GM12878 (cell line): ENCODE measurements at regions not wholly inside any gene's neighbourhood (a gene's known extent, or its start where the extent isn't known, plus 50 kb on each side); places are given as distances from the start of the nearest gene placed in this dataset.

Source experiments
- ATAC-seq: fragments of 200-7000 bp; cut with Tn5 transposase; 3 replicates; pipeline ENCODE4 v1.9.1; 2020; ENCODE audit warnings: mild to moderate bottlenecking, moderate library complexity
- BruUV-seq: library from RNA; stranded (reverse); fragments of 400-500 nt; replicated peaks from 2 replicates; lab custom pipeline; 2021; lab: Mats Ljungman, UMichigan
- CTCF ChIA-PET: fragments of 300-600 bp; sonication (Branson Sonifier 250); formaldehyde crosslinking; extraction: SDS; loops from one replicate; lab custom pipeline; 2021; ENCODE audit warnings: inconsistent platforms; lab: Yijun Ruan, JAX
- POLR2A ChIA-PET: fragments of 350-600 bp; formaldehyde crosslinking; extraction: SDS; loops from one replicate; lab custom pipeline; 2021; ENCODE audit warnings: inconsistent platforms; lab: Charles Lee
- RAD21 ChIA-PET: fragments of 300-600 bp; sonication (Branson Sonifier 250); formaldehyde crosslinking; loops from one replicate; lab custom pipeline; 2023; ENCODE audit warnings: antibody characterized with exemption; ENCODE audit not compliant: unreplicated experiment; lab: Charles Lee
- SMC1A ChIA-PET: fragments of 300-600 bp; sonication (Branson Sonifier 250); formaldehyde crosslinking; loops from one replicate; lab custom pipeline; 2023; ENCODE audit not compliant: unreplicated experiment, uncharacterized antibody; lab: Charles Lee
- DNase-seq: peaks from one replicate; pipeline ENCODE4 v3.0.0-alpha.2; 2011; ENCODE audit warnings: low read depth, low spot score
- FAIRE-seq: peaks from 3 replicates; lab custom pipeline; 2011; peaks lifted over from hg19 to GRCh38; lab: Jason Lieb, UNC
- H2AFZ ChIP-seq: 2 replicates; pipeline ENCODE4 v1.6.0; 2011; ENCODE audit warnings: low read depth, low read length, control low read depth; ENCODE audit not compliant: control insufficient read depth
- H3K27ac ChIP-seq: 2 replicates; pipeline ENCODE4 v1.5.1; 2011; ENCODE audit warnings: control low read depth; ENCODE audit not compliant: control insufficient read depth, insufficient read depth
- H3K27me3 ChIP-seq, 2 experiments: replicated peaks in 1 of 2; 2 replicates each; pipeline versions ENCODE4 v1.6.0 to v1.6.1; 2011; ENCODE audit warnings: low read length in 1 of 2; ENCODE audit not compliant: control insufficient read depth in 2 of 2, insufficient read depth in 2 of 2
- H3K36me3 ChIP-seq, 2 experiments: 2 replicates each; pipeline ENCODE4 v1.5.1; 2011; ENCODE audit warnings: low read length in 1 of 2; ENCODE audit not compliant: control insufficient read depth in 2 of 2, insufficient read depth in 2 of 2
- H3K4me1 ChIP-seq: 2 replicates; pipeline ENCODE4 v1.6.1; 2011; ENCODE audit warnings: mild to moderate bottlenecking, low read length, moderate library complexity, mixed read lengths; ENCODE audit not compliant: control insufficient read depth, insufficient read depth
- H3K4me2 ChIP-seq: 2 replicates; pipeline ENCODE4 v1.6.0; 2011; ENCODE audit warnings: control low read depth; ENCODE audit not compliant: control insufficient read depth, insufficient read depth
- H3K4me3 ChIP-seq: fragments of 200-600 bp; sonication (generic); 2 replicates; pipeline ENCODE4 v1.5.1; 2016
- H3K79me2 ChIP-seq: 2 replicates; pipeline ENCODE4 v1.6.0; 2011; ENCODE audit warnings: low read length; ENCODE audit not compliant: control insufficient read depth, insufficient read depth
- H3K9ac ChIP-seq: 2 replicates; pipeline ENCODE4 v1.8.0; 2011; ENCODE audit warnings: low read length, control low read depth, mixed read lengths; ENCODE audit not compliant: control insufficient read depth, insufficient read depth
- H3K9me3 ChIP-seq: replicated peaks from 3 replicates; pipeline ENCODE4 v1.5.1; 2011; ENCODE audit warnings: mild to moderate bottlenecking, low read length; ENCODE audit not compliant: control insufficient read depth, insufficient read depth
- H4K20me1 ChIP-seq: 2 replicates; pipeline ENCODE4 v1.6.0; 2011; ENCODE audit not compliant: control insufficient read depth, insufficient read depth
- BCLAF1 ChIP-seq: fragments of 450-650 bp; IDR thresholded peaks from 2 replicates; pipeline ENCODE4 v1.6.1; 2017; ENCODE audit warnings: antibody characterized with exemption, mild to moderate bottlenecking, moderate library complexity
- CBX3 ChIP-seq: fragments of 200-600 bp; sonication (generic); IDR thresholded peaks from 2 replicates; pipeline ENCODE4 v1.6.1; 2016; ENCODE audit warnings: low read depth, borderline replicate concordance
- CUX1 ChIP-seq: IDR thresholded peaks from 2 replicates; pipeline ENCODE4 v1.6.1; 2012; ENCODE audit warnings: improper control_type of control experiment, low read depth, low read length; ENCODE audit not compliant: insufficient replicate concordance
- ETV6 ChIP-seq, 2 experiments: fragments of 450-650 bp in 1 of 2; IDR thresholded peaks in 1 of 2; conservative IDR thresholded peaks in 1 of 2; 2 replicates each; pipeline ENCODE4 v1.6.1; 2014; ENCODE audit warnings: antibody characterized with exemption in 1 of 2, borderline replicate concordance in 1 of 2, low read depth in 1 of 2, mild to moderate bottlenecking in 1 of 2, moderate library complexity in 1 of 2
- NFYA ChIP-seq: IDR thresholded peaks from 2 replicates; pipeline ENCODE4 v1.6.1; 2011; ENCODE audit warnings: low read depth, mild to moderate bottlenecking, low read length, improper control_type of control experiment, borderline replicate concordance
- PAX5 ChIP-seq: IDR thresholded peaks from 2 replicates; pipeline ENCODE4 v1.6.1; 2011; ENCODE audit warnings: low read depth, low read length, borderline replicate concordance
- RFX5 ChIP-seq: IDR thresholded peaks from 2 replicates; pipeline ENCODE4 v1.6.1; 2011; ENCODE audit warnings: low read depth, low read length, improper control_type of control experiment
- RUNX3 ChIP-seq: IDR thresholded peaks from 2 replicates; pipeline ENCODE4 v1.6.1; 2012; ENCODE audit warnings: low read length, inconsistent platforms
- STAT1 ChIP-seq: fragments of 450-650 bp; conservative IDR thresholded peaks from 2 replicates; pipeline ENCODE4 v1.6.1; 2014; ENCODE audit warnings: antibody characterized with exemption, mild to moderate bottlenecking
- TARDBP ChIP-seq: IDR thresholded peaks from 2 replicates; pipeline ENCODE4 v1.6.1; 2016; ENCODE audit warnings: borderline replicate concordance
- ZBTB4 ChIP-seq: fragments of 450-650 bp; formaldehyde crosslinking; IDR thresholded peaks from 2 replicates; pipeline ENCODE4 v1.4.0; 2022; ENCODE audit warnings: mild to moderate bottlenecking, moderate library complexity
- WGBS: methylation state at CpG from one replicate; pipeline ENCODE4 v1.1.6; 2016; ENCODE audit warnings: low lambda C conversion rate; ENCODE audit not compliant: insufficient replicate concordance, insufficient coverage; ENCODE audit errors: missing lambda C conversion rate; 5-methylcytosine and 5-hydroxymethylcytosine counted together
- in situ Hi-C: fragments of 300-500 bp; cut with MboI; formaldehyde crosslinking; loops from 9 replicates; pipeline ENCODE4 v1.14.3; 2018; ENCODE audit warnings: mixed read lengths
- intact Hi-C: fragments of 100-400 bp; cut with micrococcal nuclease; formaldehyde crosslinking; loops from one replicate; pipeline ENCODE4 v1.14.2; 2022; ENCODE audit not compliant: unreplicated experiment

- Histone ChIP-seq H3K9ac (no peak overlapping the region), H3K36me3 (no peaks in the 10 kb centered on the region), H3K9me3 (no peaks in the 10 kb centered on the region; the same call in 2 of the 3 replicates), H3K4me3 (no peak overlapping the region), H3K79me2 (no peaks in the 10 kb centered on the region), H3K27ac (no peak overlapping the region), H2AFZ (no peak overlapping the region), H4K20me1 (no peaks in the 10 kb centered on the region), H3K4me2 (0 out of 2 replicates have a peak overlapping the region, but pooled peaks have one; percentile 27), H3K4me1 (no peaks in the 10 kb centered on the region), H3K27me3 (no peaks in the 10 kb centered on the region)
- intact Hi-C loops = no loop called here
- 16% methylated on average over 4 of the region's 4 CpGs for WGBS
- ChIA-PET POLR2A (interaction anchor here (1.6 kb wide), 1 partner anchor 19 kb away, joined by 7 read pairs; no protein-coding TSS in a partner anchor), RAD21 (interaction anchor here (1.0 to 2.1 kb wide), 4 partner anchors 10 to 154 kb away, joined by 3 to 6 read pairs (median 4); no protein-coding TSS in a partner anchor), CTCF (interaction anchor here (0.7 to 1.5 kb wide), 3 partner anchors 10 to 20 kb away, joined by 3 to 7 read pairs (median 3); no protein-coding TSS in a partner anchor), SMC1A (interaction anchor here (0.7 to 4.3 kb wide), 7 partner anchors 10 to 257 kb away, joined by 3 to 19 read pairs (median 3); no protein-coding TSS in a partner anchor)
- FAIRE-seq (no peak), ATAC-seq (peak; percentile 32), DNase-seq (no peak)
- BruUV-seq = no TSS peak
- in situ Hi-C loops = no loop called here
- TF ChIP-seq RFX5 = no peak
- TF ChIP-seq NFYA = no peak
- no peak for TF ChIP-seq RUNX3
- TF ChIP-seq ETV6 (conservative IDR thresholded peaks at IDR 0.05 in 1 of 2, IDR thresholded peaks at IDR 0.05 in 1 of 2; ENCODE audit: borderline replicate concordance in 1 of 2, low read depth in 1 of 2) = no peak
- TF ChIP-seq CBX3 = no peak
- no peak for TF ChIP-seq CUX1
- no peak for TF ChIP-seq BCLAF1
- TF ChIP-seq TARDBP = no peak
- TF ChIP-seq ZBTB4 = no peak
- TF ChIP-seq STAT1 = no peak
- no peak for TF ChIP-seq PAX5
Measured at GRCh38 chr10:33487014-33487776, 152.7 kb upstream of the NRP1 start.
